ENCODE measurements at regions not wholly inside any gene's neighbourhood (a gene's known extent, or its start where the extent isn't known, plus 50 kb on each side); places are given as distances from the start of the nearest gene placed in this dataset.

DNA sequence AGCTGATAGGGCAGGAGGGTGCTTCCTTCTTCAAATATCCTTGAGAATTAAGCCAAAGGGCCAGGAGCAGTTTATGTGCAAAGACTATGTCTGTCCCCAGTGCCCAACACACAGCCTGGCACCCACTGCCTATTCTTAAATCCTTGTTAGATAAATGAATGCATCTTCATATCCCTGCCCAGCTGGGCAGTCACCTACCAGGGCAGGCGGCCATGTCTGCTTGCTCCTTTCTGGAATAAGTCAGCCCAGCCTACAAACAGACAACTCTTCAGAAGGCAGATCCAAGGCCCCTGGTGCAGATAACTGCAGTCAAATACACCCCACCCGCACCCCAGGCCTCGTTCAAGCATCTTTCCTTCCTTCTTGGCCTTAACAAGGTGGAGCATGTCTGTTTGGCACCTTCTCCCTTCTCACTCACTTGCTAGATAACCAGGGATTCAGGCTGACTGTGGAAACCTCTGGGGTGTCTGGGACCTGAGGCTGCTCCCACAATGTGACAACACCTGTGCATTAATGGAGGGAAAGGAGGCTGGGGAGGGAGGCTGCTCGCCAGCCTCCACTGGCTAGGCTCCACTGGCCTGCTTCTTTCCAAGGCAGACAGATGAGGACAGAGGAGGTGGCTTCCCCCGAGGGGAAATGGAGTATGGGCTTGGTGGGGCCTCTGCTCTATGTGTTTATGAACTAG lies 59.9 kb upstream of the COL13A1 start:
- DNase-seq = no peak

DNA sequence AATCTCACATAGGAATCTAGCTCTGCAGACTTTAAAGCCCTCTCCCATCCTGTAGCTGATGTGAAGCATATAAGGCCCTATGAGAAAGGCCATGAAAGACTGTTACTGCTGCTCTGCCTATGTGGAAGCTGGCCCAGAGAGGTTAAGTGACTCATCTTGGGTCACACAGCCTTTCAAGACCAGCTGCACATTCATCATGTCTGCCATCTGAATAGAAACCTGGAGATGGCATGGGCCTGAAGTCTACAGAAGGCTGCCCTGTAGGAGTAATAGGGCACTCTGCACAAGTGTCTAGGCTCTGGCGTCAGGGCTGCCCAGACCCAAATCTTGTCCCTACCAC lies 59.4 kb upstream of the COL13A1 start:
- DNase-seq = no peak

DNA sequence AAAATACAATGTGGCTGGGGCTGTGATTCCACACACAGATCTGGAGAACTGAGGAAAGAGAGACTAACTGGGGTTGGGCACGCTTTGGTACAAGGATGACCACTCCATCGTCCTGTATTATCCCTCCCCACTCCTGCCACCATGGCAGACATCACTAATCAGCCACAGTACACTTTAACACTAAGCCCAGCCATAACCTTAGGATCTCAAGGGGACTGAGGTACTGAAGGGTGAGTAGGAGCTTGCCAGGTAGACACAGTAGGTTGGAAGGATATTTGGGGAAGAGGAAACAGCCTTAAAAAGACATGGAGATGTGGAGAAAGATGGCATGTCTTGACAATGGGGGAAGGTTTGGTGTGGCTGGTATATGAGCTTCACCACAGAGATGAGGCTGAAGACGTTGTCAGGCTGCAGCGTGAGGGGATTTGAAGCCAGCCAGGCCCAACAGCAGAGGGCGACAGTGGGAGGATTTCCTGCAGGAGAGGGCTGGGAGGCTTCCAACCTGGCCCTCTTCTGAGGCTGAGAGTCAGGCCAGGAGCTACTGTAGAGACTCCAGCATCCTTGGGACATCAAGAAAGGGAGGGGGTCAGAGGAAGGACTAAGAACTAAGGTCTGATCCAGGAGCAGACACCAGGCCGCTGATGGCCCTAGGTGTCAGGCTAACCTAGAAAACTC lies 58.6 kb upstream of the COL13A1 start:
- no peak for DNase-seq

DNA sequence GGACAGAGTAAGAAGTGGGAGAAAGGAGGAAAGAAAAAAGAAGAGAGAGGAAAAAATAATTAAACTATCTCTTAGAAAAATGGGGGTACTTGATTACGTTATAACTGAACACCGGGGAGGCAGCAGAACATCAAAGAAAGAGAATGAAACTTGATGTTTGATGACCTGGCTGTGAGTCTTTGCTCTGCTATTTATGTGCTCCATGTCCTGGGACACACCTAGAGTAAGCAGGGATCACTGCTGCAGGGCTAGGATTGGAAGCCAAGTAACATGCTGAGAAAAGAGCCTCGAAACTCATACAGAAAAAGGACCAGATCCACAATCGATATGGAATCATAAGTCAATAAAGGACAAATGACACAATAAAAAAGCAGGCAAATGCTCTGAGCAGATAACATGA lies 56.7 kb upstream of the COL13A1 start:
- no peak for DNase-seq

DNA sequence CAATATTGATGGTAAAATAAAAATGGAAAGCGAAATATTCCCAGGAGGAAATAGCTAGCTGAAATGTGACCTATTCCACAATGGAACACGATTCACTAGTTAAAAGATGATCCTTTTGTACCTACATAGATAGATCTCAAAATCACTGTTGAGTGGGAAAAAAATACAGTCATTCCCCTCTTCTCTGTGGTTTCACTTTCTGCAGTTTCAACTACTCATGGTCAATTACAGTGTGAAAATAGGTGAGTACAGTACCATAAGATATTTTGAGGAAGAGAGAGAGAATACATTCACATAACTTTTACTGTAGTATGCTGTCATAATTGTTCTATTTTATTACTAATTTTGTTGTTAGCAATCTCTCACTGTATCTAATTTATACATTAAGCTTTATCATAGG lies 56.0 kb upstream of the COL13A1 start:
- no peak for DNase-seq

DNA sequence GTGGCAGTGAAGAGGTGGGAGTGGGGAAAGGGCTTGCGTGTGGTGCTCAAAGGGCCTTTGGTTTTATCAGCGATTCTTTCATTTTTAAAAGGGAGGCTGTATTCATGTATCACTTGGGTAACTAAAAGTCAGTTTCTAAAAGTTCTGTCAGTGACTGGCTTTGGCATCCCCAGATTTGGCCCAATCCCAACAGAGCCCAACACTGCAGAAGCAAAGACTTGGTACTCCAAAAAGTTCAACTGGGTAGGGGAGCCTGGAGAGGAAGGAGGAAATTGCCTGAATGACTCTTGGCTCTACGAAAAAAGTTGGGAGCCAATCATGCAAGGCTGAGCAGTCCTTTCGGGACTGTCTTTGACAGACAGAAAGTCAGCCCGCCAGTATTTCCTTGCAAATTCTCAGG lies 54.5 kb upstream of the COL13A1 start:
- DNase-seq = no peak

DNA sequence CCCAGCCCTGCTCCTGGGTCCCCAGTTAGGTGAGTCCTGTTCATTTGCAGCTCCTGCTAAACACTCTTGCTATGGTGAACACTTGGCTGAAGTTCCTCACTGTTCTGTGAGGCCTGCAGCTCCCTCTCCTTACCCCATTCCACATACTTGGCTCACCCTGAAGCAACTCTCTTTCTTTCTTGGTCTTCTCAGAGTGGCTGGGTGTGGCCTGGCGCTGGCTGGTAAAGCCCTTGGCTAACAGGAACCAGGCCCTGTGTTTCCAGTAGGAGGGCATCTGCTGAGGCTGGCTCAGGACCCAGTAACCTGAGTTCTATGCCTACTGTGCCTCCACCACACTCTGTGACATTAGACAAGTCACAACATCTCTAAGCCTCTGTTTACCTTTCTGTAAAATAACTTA lies 53.1 kb upstream of the COL13A1 start:
- DNase-seq = no peak

DNA sequence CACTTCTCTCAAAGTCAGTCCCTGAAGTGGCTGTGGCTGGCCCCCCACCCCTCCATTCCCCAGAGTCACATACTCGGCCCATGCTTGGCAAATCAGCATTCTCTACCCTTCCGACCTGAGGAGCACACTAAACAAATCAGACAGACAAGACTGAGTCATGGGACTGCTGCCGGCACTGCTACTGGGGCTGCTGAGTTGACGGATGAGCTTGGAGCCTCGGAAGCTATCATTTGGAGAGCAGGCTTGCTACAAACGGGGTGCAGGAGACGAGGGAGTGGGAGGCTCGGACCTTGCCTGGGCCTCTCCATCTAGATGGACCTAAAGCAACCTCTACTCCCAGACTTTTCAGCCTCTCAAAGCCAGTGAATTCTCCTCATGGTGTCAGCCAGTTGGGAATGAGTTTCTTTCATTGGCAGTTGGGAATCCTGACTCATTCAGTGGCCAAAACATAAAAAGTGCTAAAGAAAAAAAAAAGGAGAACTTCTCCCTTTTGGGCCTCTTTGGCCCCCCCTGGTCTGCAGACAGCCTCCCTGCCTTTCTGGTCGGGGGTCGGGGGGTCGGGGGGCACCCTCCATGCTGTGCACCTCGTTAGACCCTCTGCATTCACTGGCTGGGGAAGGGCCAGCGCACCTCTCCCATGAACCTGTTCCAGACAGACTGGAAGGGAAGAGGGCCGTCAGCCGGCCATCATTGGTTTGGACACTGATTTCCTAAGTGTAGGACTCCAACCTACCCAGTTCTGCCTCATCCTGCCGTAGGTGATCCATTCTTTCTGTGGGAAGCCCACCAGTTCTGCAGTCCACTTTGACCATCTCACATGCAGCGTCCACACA lies 52.3 kb upstream of the COL13A1 start:
- DNase-seq = no peak

DNA sequence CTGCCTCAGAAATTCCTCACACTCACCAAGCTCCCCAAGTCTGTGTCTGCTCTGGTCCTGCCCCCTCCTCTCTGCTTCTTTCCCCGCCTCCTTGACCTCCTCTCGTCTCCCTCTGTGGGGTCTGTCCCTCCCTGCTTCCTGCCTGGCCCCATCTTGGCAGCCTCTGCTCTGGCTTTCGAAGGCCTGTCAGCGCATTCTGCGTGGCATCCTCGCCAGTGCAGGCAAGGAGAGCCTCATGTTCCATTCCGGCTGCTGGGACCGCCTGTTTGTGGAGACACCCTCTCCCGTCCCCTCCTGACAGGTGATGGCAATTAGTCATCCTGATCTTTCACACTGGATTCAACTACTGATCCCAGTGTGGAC lies 51.7 kb upstream of the COL13A1 start:
- DNase-seq = no peak

DNA sequence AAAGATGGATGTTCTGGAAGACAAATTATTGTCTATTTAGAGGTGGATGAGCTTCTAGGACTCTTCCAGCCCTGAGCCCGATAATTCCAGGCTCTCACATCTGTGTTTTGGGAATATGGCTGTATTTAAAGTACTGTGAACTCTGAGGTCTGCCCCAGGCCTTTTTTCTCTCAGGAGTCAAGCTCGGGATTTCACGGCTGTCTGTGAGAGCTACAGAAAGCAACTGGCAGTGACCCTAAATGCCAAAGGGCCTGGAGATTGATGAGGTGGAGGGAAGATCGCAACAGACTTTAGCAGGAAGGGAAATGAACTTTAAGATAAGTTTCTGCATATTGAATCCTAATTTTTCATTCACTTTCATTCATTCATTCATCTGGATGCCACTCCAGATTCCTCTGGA lies 51.0 kb upstream of the COL13A1 start:
- DNase-seq = no peak

DNA sequence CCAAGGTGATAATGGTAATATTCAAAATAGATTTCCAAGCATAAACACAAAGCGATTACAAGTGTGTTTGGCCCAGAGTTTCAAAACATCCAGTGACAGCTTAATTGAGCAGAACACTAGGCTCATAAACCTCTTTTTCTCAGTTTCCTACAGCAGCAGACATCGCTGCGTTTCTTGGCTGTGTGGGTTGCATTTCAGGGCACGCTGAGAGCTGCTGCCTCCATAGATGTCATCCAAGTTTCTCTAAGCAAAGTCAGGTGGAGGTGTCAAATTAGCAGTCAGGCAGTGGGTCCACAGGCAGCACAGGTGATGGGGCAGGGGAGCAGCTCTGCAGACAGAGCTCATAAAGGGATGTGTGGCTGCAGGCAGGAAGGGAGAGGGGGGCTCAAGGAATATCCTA lies 50.5 kb upstream of the COL13A1 start:
- DNase-seq = no peak

Measured in 8988T (cell line).